HT-29 (cell line): ENCODE measurements at regions not wholly inside any gene's neighbourhood (a gene's known extent, or its start where the extent isn't known, plus 50 kb on each side); places are given as distances from the start of the nearest gene placed in this dataset.
"Not testable (repeated sequence)": the region's sequence is repeated elsewhere in the genome, so short reads cannot be mapped to it uniquely, and the experiment has no call there.

Source experiments
- DNase-seq: peaks from one replicate; pipeline ENCODE4 v3.0.0-alpha.2; 2015; ENCODE audit warnings: low spot score

GRCh38 chr1:189810639-189811038, 667.0 kb downstream of the BRINP3 start:
- not testable (repeated sequence) for DNase-seq

GRCh38 chr1:189811960-189812359, 665.7 kb downstream of the BRINP3 start:
- DNase-seq: no peak

DNA sequence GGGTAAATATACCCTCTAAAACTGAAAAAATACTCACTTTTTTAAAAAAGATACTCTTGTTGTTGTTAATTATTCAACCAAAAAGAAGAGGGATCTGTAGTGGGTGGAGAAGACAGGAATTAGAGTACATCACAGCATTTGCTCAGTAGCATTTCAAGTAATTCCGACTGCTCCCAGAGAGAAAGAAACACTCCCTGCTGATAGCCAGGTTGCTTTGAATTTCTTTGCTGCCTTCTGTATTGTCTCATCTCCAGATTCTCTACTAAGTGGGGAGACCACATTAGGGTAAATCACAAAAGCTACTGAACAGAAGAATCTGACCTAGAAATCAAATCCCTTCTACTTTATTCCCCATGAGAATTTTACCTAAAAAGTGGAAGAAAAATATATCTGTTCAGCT, 661.1 kb downstream of the BRINP3 start:
- no peak for DNase-seq

DNA sequence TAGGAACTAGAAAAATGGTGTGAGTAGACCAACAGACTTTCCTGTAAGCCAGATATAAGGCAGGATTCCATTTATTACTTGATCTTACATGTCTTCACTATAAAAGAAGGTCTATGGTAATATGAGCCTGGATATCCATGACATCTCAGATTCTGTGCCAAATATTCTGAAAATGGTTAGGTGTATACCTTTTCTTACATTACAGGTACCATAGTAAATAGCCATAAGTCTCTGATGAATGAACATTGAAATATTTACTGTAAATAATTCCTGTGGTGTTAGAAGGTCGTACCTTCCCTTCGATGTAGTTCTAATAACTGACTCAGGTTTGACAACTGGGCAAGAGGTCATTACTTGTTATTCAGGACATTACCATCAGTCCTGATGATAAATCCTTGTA, 657.9 kb downstream of the BRINP3 start:
- no peak for DNase-seq

- no peak for DNase-seq
Measured at GRCh38 chr1:189821833-189822232, 655.8 kb downstream of the BRINP3 start.

DNA sequence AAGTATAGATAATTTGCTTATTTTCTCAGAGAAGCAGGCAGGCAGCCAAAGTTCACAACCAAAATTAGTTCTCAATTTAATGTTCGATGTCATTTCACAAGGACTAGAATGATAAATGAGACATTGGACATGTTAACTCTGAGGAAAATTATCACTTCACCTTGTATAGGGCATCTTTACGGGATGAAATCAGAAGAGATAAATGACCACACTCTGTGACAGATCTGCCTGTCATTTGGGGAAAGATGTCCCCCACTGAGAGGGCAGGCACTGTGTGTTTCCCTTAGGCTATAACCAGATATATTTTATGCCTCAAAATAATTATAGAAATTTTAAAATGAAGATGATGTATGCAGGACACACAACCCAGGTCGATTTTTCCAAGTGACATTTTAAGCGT, 642.9 kb downstream of the BRINP3 start:
- no peak for DNase-seq

DNA sequence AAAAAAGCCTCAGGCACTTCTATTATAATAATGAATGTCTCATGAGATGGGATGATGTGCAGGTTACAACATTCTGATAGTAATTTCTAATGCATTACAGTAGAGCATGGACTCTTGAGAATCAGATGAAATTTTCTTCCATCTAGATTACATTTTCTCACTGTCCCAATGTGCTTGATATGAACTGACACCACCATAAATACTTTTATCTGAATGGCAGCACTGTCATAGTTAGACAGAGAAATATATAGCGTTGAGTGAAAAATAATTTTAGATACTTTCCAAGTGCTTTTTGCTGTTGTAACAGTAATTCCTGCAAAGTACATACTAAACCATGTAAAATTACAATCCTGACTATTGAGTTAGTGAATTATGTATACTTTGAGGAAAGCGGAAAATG, 630.1 kb downstream of the BRINP3 start:
- no peak for DNase-seq

DNA sequence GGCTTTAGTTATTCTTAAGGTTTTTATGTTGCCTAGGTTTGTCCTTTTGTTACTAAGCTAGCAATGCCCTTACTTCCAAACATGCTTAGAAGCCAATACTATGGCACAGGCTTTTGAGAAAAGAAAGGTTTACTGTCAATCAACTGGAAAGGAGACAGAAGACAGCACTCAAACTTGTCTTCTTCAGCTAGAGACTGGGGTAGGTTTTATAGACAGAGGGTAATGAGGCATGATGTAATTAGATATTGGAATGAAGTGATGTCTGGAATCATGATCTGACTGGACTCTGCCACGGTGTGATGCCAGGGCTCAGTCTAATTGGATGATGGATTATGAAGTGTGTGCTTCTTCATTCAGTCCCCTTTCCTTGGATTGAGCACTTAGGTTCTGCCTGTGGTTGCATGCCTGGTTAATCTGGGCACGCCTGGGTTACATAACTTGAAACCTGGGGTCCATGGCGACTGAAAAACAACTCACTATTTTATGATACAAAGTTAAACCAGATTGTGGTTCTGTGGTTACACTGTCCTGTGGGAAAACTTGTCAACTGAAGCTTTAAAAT, 625.8 kb downstream of the BRINP3 start:
- DNase-seq: no peak

DNA sequence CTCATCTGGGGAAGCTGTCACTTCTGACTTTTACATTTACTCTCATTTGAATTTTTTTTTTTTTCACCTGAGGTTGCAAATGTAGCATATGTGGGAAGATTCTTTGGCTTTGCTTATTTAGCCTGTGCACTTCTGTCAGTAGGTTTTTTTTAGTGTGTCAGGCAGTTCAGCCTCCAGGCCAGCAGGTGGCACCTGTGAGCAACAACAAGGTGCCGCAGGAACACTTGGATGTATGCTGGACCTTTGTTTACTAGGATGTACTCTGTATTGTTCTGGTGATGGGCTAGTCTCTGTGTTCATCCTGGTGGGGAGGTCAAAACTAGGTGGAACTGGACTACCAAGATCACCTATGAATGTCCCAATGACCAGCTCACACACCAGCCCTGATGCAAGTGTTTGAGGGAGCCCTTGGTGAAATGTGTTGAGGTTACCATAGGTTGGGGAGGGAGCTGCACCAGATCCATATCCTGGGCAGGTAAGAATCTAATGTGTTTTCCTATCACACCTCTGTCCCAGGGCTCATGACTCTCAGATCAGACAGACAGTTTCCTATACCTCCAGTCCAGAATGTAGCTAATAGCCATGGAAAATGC, 618.2 kb downstream of the BRINP3 start:
- DNase-seq: peak; percentile 36

DNA sequence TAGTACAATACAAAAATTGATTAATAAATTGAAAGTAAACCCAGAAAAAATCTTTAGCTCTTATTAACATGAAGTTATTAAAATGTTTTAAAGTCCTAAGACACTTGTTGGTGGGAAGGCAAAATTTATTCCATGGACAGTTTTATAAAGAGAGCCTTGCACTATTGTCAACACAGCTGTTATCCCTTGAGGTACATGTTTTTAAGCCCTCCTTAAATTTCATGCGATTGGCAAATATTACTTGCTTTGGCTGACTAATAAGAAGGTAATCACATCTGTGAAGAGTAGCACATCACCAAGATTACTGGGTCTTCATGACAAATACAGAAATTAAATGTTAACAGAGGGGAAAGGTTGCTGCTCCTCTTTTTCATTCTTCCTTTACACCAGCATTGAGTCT, 611.1 kb downstream of the BRINP3 start:
- DNase-seq: no peak

DNA sequence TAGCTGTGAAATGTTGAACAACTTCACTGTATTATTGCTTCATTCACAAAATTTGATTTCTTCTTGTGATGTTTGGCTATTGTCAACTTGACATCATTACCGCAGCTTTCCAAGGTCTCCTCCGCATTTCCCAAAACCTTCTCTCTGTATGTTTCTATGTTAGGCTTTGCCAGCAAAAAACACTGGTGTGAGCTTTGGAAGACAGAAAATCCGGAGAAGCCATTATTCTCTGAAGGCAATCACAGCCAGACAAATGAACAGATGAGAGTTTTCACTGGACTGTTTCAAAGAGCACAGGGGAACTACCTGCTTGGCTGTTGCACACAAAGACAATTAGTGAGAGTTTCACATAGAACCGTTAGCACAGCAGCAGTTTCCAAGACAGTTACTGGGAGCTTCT, 609.6 kb downstream of the BRINP3 start:
- DNase-seq: no peak

- no peak for DNase-seq
Measured at GRCh38 chr1:189874715-189875435, 602.8 kb downstream of the BRINP3 start.

DNA sequence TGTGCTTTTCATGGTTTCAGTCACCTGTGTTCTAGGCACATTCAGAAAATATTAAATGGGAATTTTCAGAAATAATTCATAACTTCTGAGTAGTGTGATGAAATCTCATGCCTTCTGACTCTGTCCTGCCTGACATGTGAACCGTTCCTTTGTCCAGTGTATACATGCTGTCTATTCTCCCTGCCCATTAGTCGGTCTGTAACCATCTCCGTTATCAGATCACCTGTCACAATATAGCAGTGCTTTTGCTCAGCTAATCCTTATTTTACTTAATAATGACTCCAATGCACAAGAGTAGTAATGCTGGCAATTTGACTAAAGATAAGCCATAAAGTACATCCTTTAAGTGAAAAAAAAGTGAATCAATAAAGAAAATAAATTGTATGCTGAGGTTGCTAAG, 597.5 kb downstream of the BRINP3 start:
- no peak for DNase-seq

DNA sequence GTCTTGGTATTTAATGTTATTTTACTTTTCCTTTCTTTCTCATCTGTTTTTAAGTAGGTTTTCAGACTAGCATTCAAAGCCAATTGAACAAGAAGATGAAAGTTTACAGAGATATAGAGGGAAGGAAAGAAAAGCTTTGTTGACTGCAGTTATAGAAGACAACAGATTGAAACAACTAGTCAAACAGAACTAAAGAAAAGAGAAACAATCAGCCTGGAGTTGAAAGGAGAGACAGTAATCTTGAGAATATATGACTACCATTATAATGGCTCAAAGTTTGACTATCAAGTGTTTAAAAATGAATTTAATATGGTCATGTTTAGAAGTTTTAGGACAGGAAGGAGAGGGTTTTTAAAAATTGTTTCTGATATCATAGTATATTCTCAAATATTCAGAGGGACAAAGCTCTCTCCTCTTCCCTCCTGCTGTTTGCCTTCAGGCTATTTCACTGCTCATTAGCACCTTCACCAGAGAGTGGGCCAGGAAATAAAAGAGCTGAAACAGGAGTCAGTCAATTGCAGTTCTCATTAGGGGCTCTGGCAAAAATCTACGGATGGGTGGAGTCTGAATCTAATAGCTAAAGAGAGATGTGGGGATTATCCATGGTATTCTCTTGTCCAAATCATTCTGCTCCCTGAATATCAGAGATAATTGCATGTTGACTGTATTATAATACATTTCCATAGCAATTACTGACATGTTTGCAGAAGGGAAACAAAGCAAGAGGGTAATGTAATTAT, 577.8 kb downstream of the BRINP3 start:
- DNase-seq: no peak

GRCh38 chr1:189904509-189904908, 573.2 kb downstream of the BRINP3 start:
- DNase-seq: no peak

DNA sequence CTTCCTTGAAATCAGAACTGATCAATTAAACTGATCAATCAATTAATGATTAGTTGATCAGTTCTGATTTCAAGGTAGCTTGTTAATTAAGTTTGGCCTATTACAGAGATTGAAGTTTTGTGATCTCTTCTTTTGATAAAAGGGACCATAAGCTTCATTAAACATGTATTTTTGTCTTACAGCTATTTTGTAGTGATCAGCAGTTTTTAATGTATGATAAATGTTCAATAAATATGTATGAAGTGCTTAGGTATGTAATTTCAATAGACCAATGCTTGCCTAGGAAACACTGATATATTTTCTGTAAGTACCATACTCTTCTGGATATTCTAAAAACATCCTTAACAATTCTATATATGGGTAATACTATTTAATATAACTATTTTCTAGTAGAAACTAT, 569.6 kb downstream of the BRINP3 start:
- no peak for DNase-seq

DNA sequence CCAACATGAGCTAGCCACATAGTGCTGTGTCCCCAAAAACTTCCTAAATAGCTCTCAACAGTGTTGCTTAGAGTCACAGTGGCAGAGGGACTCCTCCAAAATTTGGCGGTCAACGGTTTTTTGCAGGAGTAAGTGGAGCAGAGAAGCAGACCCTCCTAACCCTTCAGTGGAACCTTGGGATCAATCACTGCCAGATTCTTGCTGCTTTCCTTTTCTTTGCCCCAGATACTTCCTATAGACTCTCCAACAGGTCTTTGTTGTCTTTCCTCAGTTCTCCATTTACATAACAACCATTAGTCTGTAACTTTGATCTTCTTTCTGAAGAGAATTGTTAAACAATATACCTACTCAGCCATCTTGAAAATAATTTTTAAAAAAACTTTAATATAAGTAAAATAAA, 556.1 kb downstream of the BRINP3 start:
- DNase-seq: no peak

DNA sequence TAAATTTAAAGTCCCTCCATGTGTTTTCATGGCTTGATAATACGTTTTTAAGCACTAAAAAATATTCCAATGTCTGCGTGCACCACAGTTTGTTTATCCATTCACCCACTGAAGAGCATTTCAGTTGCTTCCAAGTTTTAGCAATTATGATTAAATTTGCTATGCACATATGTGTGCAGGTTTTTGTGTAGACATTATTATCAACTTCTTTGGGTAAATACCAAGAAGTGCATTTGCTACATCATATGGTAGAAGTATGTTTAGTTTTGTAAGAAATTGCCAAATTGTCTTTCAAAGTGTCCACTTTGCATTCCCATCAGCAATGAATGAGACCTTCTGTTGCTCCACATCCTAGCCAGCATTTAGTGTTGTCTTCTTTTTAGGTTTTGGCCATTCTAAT, 550.0 kb downstream of the BRINP3 start:
- no peak for DNase-seq

GRCh38 chr1:189929501-189930099, 548.1 kb downstream of the BRINP3 start:
- peak; percentile 67 for DNase-seq

DNA sequence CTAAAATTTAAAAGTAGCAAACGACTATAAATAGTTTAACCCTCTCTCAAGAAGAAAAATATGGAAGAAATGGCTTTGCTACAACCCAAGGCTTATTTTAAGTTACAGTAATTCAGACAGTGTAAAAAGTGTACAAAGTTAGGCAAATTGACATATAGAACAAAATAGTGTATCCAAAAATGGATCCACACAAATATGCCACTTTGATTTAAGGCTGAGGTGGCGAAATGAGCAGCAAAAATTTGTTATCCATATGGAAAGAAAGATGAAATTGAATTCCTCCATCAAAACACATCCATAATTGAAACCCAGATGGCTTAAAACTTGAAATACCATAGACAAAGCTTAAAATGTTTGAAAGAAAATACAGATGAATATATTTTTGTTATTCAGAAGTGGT, 540.8 kb downstream of the BRINP3 start:
- DNase-seq: no peak

GRCh38 chr1:189939967-189940366, 537.7 kb downstream of the BRINP3 start:
- DNase-seq: no peak

DNA sequence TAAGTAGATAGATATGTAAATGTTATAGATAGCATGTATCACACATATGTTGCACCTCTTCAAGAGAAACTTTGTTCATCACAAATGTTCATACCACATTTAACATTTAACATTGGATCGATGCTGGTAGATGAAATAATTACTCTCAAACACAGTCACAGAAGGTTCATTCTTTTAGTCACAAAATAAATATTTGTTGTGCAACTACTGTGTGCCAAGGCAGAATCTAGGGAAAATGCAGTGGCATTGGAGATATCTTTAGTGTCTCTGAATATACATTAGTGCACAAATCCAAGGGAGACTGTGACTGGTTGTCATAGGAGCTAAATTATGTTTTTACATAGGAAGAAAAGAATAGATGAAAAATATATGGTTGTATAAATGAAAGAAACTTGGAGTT, 535.7 kb downstream of the BRINP3 start:
- no peak for DNase-seq
